GM18507 (cell line): ENCODE measurements at regions not wholly inside any gene's neighbourhood (a gene's known extent, or its start where the extent isn't known, plus 50 kb on each side); places are given as distances from the start of the nearest gene placed in this dataset.

Experiments used
- DNase-seq: peaks from one replicate; pipeline ENCODE4 v3.0.0; 2011; ENCODE audit warnings: low read depth; ENCODE audit not compliant: insufficient read length; ENCODE audit errors: extremely low spot score
- FAIRE-seq: peaks from 2 replicates; lab custom pipeline; 2011; peaks lifted over from hg19 to GRCh38; lab: Jason Lieb, UNC

- no peak for FAIRE-seq
- no peak for DNase-seq
Measured at GRCh38 chr5:58057324-58057723, 402.6 kb downstream of the PLK2 start.

GRCh38 chr5:58056546-58056945 is 403.3 kb downstream of the PLK2 start:
- FAIRE-seq (no peak), DNase-seq (no peak)

- no peak for FAIRE-seq
- no peak for DNase-seq
Measured at GRCh38 chr5:58054018-58054417, 405.9 kb downstream of the PLK2 start.

GRCh38 chr5:58048954-58049353 is 410.9 kb downstream of the PLK2 start:
- DNase-seq: no peak
- FAIRE-seq: no peak

GRCh38 chr5:58048185-58048925 is 411.5 kb downstream of the PLK2 start:
- FAIRE-seq: no peak
- no peak for DNase-seq

- FAIRE-seq (no peak), DNase-seq (no peak)
Measured at GRCh38 chr5:58046371-58046770, 413.5 kb downstream of the PLK2 start.

GRCh38 chr5:58044166-58044565 is 415.7 kb downstream of the PLK2 start:
- DNase-seq (no peak), FAIRE-seq (no peak)

- FAIRE-seq: no peak
- DNase-seq: no peak
Measured at GRCh38 chr5:58043032-58043945, 416.6 kb downstream of the PLK2 start.

GRCh38 chr5:58041884-58042283 is 418.0 kb downstream of the PLK2 start:
- no peak for FAIRE-seq
- no peak for DNase-seq

- FAIRE-seq: no peak
- no peak for DNase-seq
Measured at GRCh38 chr5:58040846-58041245, 419.0 kb downstream of the PLK2 start.

- FAIRE-seq (no peak), DNase-seq (no peak)
Measured at GRCh38 chr5:58040044-58040443, 419.8 kb downstream of the PLK2 start.

GRCh38 chr5:58037899-58038298 is 422.0 kb downstream of the PLK2 start:
- no peak for FAIRE-seq
- DNase-seq: no peak

- DNase-seq (no peak), FAIRE-seq (no peak)
Measured at GRCh38 chr5:58025809-58026208, 434.1 kb downstream of the PLK2 start.

GRCh38 chr5:58024151-58024550 is 435.7 kb downstream of the PLK2 start:
- no peak for FAIRE-seq

GRCh38 chr5:58022055-58022454 is 437.8 kb downstream of the PLK2 start:
- FAIRE-seq (no peak), DNase-seq (no peak)

More at GRCh38 chr5:58024151-58024550, 435.7 kb downstream of the PLK2 start:
- no peak for DNase-seq

GRCh38 chr5:58021466-58021865 is 438.4 kb downstream of the PLK2 start:
- FAIRE-seq: no peak
- DNase-seq: no peak

- DNase-seq (no peak), FAIRE-seq (no peak)
Measured at GRCh38 chr5:58019614-58020013, 440.3 kb downstream of the PLK2 start.

- no peak for FAIRE-seq
- no peak for DNase-seq
Measured at GRCh38 chr5:58018016-58018415, 441.9 kb downstream of the PLK2 start.

- DNase-seq: no peak
- FAIRE-seq: no peak
Measured at GRCh38 chr5:58016877-58017276, 443.0 kb downstream of the PLK2 start.

- FAIRE-seq (no peak), DNase-seq (no peak)
Measured at GRCh38 chr5:58016358-58016757, 443.5 kb downstream of the PLK2 start.

GRCh38 chr5:58015175-58015574 is 444.7 kb downstream of the PLK2 start:
- DNase-seq (no peak), FAIRE-seq (no peak)
